ENCODE measurements at regions not wholly inside any gene's neighbourhood (a gene's known extent, or its start where the extent isn't known, plus 50 kb on each side); places are given as distances from the start of the nearest gene placed in this dataset.

DNA sequence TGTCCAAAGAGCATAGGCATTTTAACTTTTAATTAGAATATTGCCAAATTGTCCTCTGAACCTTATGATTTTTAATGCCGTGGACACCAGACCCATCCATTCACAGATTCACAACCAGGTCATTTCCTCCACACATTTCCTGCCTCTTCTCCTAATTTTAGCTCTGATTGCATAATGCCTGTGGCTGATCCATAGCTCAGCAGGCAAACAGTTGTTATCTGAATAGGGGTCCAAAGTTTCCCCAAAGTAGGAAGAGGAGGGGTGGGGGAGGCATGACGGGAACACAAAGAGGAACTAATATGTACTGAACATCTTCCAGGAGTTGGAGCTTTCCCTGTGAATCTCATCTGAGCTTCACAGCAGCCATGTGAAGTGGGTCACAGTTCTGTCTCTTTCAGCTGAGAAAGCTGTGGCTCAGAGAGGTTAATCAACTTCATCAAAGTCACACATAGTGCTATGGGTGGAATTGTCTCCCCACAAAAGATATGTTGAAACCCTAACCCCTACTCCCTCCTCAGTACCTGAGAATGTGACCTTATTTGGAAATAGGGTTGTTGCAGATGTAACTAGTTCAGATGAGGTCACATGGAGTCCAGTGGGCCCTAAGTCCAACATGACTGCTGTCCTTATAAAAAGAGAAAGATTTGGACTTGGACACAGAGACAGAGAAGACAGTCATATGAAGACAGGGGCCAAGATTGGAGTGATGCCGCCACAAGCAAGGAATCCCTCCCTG, 106.7 kb upstream of the AGBL1 start:
- 96% methylated on average over 2 of the region's 3 CpGs for WGBS (ENCODE audit: insufficient coverage)
- no peak overlapping the region for H3K27ac ChIP-seq (ENCODE audit: low read depth, low read length)
- H3K36me3 ChIP-seq (ENCODE audit: control insufficient read depth, insufficient read depth, low read length) = no peaks in the 10 kb centered on the region
- H3K4me3 ChIP-seq (ENCODE audit: low read depth, low read length) = no peak overlapping the region
- DNase-seq (ENCODE audit: low read depth in 4 of 6, low spot score in 6 of 6) = no peak
- H3K4me1 ChIP-seq (ENCODE audit: control insufficient read depth, insufficient read depth, low read length) = peaks cover 5% of the 10 kb centered on the region
- H3K9me3 ChIP-seq (ENCODE audit: control insufficient read depth, insufficient read depth, low read length) = no peaks in the 10 kb centered on the region
- H3K27me3 ChIP-seq (ENCODE audit: control insufficient read depth, insufficient read depth, low read length) = no peaks in the 10 kb centered on the region

DNA sequence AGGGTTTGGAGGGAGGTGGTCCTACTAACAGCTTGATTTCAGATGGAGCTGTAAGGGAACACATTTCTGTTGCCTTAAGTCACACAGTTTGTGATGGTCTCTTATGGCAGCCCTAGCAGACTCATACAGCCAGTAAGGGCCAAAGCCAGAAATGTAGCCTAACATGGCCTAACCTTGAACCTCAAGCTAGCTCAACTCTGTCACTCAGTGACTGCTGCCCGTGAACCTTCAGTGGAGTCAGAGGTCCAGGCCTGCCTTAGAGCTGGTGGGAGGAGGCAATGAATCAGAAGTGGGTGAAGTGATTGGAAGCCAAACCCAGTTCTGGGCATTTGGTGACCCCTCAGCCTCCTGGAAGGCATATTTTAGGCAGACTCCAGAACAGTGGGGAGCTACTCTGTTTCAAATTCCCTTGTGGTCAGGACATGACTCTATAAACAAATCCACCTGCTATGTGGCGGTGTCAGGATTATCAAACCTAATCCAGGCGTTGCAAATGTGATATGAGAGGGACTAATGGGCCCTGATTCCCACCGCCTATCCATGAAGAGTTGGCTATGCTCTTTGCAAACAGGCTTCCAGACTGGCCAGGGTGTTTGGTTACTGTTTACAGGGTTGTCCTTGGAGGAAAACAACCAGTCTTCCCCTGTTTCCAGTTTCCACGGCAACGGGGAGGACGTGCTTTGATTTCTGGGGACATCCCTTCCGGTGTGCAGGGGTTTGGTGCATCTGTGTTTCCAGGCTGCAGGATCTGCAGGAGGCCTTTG, 105.9 kb upstream of the AGBL1 start:
- Histone ChIP-seq H3K9me3 (ENCODE audit: control insufficient read depth, insufficient read depth, low read length) (no peaks in the 10 kb centered on the region), H3K4me3 (ENCODE audit: low read depth, low read length) (no peak overlapping the region), H3K27me3 (ENCODE audit: control insufficient read depth, insufficient read depth, low read length) (no peaks in the 10 kb centered on the region), H3K4me1 (ENCODE audit: control insufficient read depth, insufficient read depth, low read length) (peaks cover 5% of the 10 kb centered on the region), H3K27ac (ENCODE audit: low read depth, low read length) (no peak overlapping the region), H3K36me3 (ENCODE audit: control insufficient read depth, insufficient read depth, low read length) (no peaks in the 10 kb centered on the region)
- DNase-seq (ENCODE audit: low read depth in 4 of 6, low spot score in 6 of 6) = peak in 5 of 6 donors; percentile 24 to 91 (median 56)
- 55% methylated on average over 7 of the region's 8 CpGs for WGBS (ENCODE audit: insufficient coverage)

DNA sequence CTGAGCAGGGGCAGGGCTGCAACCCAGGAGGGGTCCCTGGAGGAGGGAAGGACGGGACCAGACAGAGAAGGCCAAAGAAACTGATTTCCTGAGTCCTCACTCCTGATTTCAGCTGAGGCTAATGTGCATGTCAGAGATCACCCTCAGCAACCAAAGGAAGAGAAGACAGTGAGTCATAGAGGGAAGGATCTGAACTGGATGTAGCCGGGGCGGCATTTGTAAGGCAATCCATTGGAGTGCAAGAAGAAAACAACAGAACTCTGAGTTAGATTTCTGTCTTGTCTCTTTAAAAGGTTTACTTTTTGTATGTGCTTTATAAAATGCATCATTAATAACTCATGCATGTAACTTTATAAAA, 105.3 kb upstream of the AGBL1 start:
- no peak overlapping the region for H3K27ac ChIP-seq (ENCODE audit: low read depth, low read length)
- no peak for DNase-seq (ENCODE audit: low read depth in 4 of 6, low spot score in 6 of 6)
- H3K27me3 ChIP-seq (ENCODE audit: control insufficient read depth, insufficient read depth, low read length) = no peaks in the 10 kb centered on the region
- WGBS (ENCODE audit: insufficient coverage) = 30% methylated on average over 3 of the region's 3 CpGs
- peaks cover 5% of the 10 kb centered on the region for H3K4me1 ChIP-seq (ENCODE audit: control insufficient read depth, insufficient read depth, low read length)
- H3K4me3 ChIP-seq (ENCODE audit: low read depth, low read length) = no peak overlapping the region
- H3K36me3 ChIP-seq (ENCODE audit: control insufficient read depth, insufficient read depth, low read length) = no peaks in the 10 kb centered on the region
- H3K9me3 ChIP-seq (ENCODE audit: control insufficient read depth, insufficient read depth, low read length) = no peaks in the 10 kb centered on the region

DNA sequence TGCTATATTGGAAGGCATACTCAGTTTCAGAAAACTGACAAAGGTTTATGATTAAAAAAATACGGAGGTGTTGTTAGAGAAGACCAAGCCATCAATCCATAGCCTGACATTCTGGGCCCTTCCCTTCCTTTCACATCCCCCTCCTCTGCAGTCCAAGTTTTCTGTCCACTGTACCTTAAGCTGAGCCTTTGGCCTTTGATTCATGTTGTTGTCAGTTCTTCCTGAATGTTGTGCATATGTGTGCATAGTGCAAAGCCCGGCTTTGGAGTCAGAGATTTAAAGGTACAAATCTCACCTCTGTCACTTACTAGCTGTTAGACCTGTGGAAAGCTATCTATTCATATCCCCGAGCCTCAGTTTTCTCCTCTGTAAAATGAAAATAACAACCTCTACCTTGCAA, 104.9 kb upstream of the AGBL1 start:
- DNase-seq (ENCODE audit: low read depth in 4 of 6, low spot score in 6 of 6) = no peak
- no peaks in the 10 kb centered on the region for H3K9me3 ChIP-seq (ENCODE audit: control insufficient read depth, insufficient read depth, low read length)
- no CpG with 5 or more reads among the region's 3 CpGs for WGBS (ENCODE audit: insufficient coverage)
- H3K27ac ChIP-seq (ENCODE audit: low read depth, low read length) = no peak overlapping the region
- H3K36me3 ChIP-seq (ENCODE audit: control insufficient read depth, insufficient read depth, low read length) = no peaks in the 10 kb centered on the region
- no peaks in the 10 kb centered on the region for H3K27me3 ChIP-seq (ENCODE audit: control insufficient read depth, insufficient read depth, low read length)
- peaks cover 5% of the 10 kb centered on the region for H3K4me1 ChIP-seq (ENCODE audit: control insufficient read depth, insufficient read depth, low read length)
- no peak overlapping the region for H3K4me3 ChIP-seq (ENCODE audit: low read depth, low read length)

DNA sequence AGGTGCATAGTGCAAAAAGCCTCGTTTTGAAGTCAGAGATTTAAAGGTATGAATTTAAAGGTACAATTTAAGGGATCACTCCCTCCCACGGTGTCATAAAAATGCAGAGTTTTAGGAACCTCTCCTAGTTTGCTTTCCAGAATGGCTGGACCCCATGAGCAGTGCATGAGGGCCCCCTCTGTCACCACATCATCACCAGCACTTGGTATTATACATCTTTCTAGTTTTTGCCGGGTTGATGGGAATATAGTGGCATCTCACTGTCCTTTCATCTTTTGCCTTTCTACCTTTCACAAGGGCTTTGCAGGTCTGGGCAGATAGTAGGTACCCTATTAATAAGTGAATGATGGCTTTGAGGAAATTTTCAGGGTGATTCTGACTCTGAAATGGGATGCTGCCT, 103.6 kb upstream of the AGBL1 start:
- 100% methylated on average over 1 of the region's 3 CpGs for WGBS (ENCODE audit: insufficient coverage)
- Histone ChIP-seq H3K4me3 (ENCODE audit: low read depth, low read length) (no peak overlapping the region), H3K27ac (ENCODE audit: low read depth, low read length) (no peak overlapping the region), H3K36me3 (ENCODE audit: control insufficient read depth, insufficient read depth, low read length) (no peaks in the 10 kb centered on the region), H3K9me3 (ENCODE audit: control insufficient read depth, insufficient read depth, low read length) (no peaks in the 10 kb centered on the region), H3K27me3 (ENCODE audit: control insufficient read depth, insufficient read depth, low read length) (no peaks in the 10 kb centered on the region), H3K4me1 (ENCODE audit: control insufficient read depth, insufficient read depth, low read length) (peaks cover 5% of the 10 kb centered on the region)
- no peak for DNase-seq (ENCODE audit: low read depth in 4 of 6, low spot score in 6 of 6)

DNA sequence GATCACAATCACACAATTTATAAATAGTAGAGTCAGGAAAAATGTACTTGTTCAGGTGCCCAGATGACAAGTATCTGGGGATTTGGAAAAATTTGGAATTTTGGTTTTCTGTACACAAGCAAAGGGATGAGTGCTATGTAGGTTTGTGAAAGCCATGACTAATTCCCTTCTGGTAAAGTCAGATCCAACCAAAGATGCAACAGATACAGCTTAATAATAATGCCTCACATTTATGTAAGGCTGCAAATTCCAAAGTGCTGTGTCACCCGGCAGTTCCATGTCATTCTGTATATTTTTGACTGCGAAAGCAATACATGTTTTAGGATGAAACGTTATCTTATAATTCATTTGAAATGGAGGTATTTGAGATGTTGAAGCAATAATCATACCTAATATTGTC, 102.7 kb upstream of the AGBL1 start:
- H3K4me3 ChIP-seq (ENCODE audit: low read depth, low read length) = no peak overlapping the region

DNA sequence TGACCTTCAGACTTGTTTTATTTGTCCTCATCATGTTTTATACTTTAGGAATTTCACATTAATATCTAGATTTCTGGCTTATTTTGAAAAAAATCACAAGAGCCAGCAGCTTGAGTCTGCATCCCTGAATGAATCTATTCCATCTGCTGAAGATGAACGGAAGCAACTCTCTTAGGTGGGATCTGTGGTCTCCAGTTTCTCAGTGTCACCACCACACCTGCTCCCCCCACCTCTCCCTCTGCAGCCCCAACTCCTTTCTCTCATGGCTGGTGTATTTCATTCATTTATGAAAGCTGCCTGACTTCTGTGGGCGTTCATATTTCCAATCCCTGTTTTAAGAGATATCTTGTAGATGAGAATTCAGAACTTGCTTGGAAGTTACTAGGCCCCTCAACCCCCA, 102.1 kb upstream of the AGBL1 start:
- peaks cover 5% of the 10 kb centered on the region for H3K4me1 ChIP-seq (ENCODE audit: control insufficient read depth, insufficient read depth, low read length)
- no peaks in the 10 kb centered on the region for H3K9me3 ChIP-seq (ENCODE audit: control insufficient read depth, insufficient read depth, low read length)
- H3K4me3 ChIP-seq (ENCODE audit: low read depth, low read length) = no peak overlapping the region
- 100% methylated on average over 1 of the region's 2 CpGs for WGBS (ENCODE audit: insufficient coverage)
- H3K27ac ChIP-seq (ENCODE audit: low read depth, low read length) = no peak overlapping the region
- H3K27me3 ChIP-seq (ENCODE audit: control insufficient read depth, insufficient read depth, low read length) = no peaks in the 10 kb centered on the region
- no peaks in the 10 kb centered on the region for H3K36me3 ChIP-seq (ENCODE audit: control insufficient read depth, insufficient read depth, low read length)
- DNase-seq (ENCODE audit: low read depth in 4 of 6, low spot score in 6 of 6) = no peak

More for the DNA sequence above, 102.7 kb upstream of the AGBL1 start:
- no peak overlapping the region for H3K27ac ChIP-seq (ENCODE audit: low read depth, low read length)
- WGBS (ENCODE audit: insufficient coverage) = no CpG with 5 or more reads among the region's 3 CpGs
- DNase-seq (ENCODE audit: low read depth in 4 of 6, low spot score in 6 of 6) = no peak
- H3K9me3 ChIP-seq (ENCODE audit: control insufficient read depth, insufficient read depth, low read length) = no peaks in the 10 kb centered on the region
- peaks cover 5% of the 10 kb centered on the region for H3K4me1 ChIP-seq (ENCODE audit: control insufficient read depth, insufficient read depth, low read length)
- H3K27me3 ChIP-seq (ENCODE audit: control insufficient read depth, insufficient read depth, low read length) = no peaks in the 10 kb centered on the region
- no peaks in the 10 kb centered on the region for H3K36me3 ChIP-seq (ENCODE audit: control insufficient read depth, insufficient read depth, low read length)

DNA sequence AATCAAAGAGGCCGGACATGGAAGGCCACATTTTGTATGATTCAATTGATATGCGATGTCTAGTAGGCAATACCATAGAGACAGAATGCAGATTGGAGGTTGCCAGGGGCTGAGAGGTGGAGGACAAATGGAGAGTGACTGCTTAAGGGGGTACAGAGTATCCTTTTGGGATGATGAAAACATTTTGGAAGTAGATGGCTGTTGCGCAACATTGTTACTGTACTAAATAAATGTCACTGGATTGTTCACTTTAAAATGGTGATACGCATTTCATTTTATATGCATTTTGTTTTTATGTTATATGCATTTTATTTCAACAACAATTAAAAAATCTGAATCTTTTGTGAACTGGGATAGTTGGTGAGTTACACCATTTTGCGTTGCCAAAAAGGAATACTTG, 99.7 kb upstream of the AGBL1 start:
- 96% methylated on average over 3 of the region's 5 CpGs for WGBS (ENCODE audit: insufficient coverage)
- Histone ChIP-seq H3K4me3 (ENCODE audit: low read depth, low read length) (no peak overlapping the region), H3K36me3 (ENCODE audit: control insufficient read depth, insufficient read depth, low read length) (no peaks in the 10 kb centered on the region), H3K27me3 (ENCODE audit: control insufficient read depth, insufficient read depth, low read length) (no peaks in the 10 kb centered on the region), H3K4me1 (ENCODE audit: control insufficient read depth, insufficient read depth, low read length) (no peaks in the 10 kb centered on the region), H3K9me3 (ENCODE audit: control insufficient read depth, insufficient read depth, low read length) (no peaks in the 10 kb centered on the region), H3K27ac (ENCODE audit: low read depth, low read length) (no peak overlapping the region)
- no peak for DNase-seq (ENCODE audit: low read depth in 4 of 6, low spot score in 6 of 6)

DNA sequence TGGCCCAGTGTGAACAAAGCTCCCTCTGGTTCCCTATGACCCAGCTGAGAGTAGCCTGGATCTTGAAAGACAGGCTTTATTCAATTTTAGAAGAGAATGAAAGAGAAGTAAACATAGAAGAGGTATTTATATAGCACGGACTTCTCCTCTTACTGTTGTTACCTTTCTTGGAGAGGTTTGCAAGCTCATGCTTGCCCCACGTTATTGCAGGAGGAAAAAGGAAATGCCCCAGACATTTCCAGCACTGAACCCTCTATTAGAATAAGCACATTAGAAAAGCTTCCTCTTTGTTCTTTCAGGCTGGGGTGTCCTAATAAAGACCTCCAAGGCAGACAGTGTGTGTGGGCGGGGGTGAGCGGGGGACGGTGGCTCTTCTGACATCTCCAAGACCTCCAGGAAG, 98.7 kb upstream of the AGBL1 start:
- Histone ChIP-seq H3K36me3 (ENCODE audit: control insufficient read depth, insufficient read depth, low read length) (no peaks in the 10 kb centered on the region), H3K4me1 (ENCODE audit: control insufficient read depth, insufficient read depth, low read length) (no peaks in the 10 kb centered on the region), H3K27me3 (ENCODE audit: control insufficient read depth, insufficient read depth, low read length) (no peaks in the 10 kb centered on the region), H3K27ac (ENCODE audit: low read depth, low read length) (no peak overlapping the region), H3K4me3 (ENCODE audit: low read depth, low read length) (no peak overlapping the region), H3K9me3 (ENCODE audit: control insufficient read depth, insufficient read depth, low read length) (no peaks in the 10 kb centered on the region)
- no CpG with 5 or more reads among the region's 5 CpGs for WGBS (ENCODE audit: insufficient coverage)
- DNase-seq (ENCODE audit: low read depth in 4 of 6, low spot score in 6 of 6) = no peak

DNA sequence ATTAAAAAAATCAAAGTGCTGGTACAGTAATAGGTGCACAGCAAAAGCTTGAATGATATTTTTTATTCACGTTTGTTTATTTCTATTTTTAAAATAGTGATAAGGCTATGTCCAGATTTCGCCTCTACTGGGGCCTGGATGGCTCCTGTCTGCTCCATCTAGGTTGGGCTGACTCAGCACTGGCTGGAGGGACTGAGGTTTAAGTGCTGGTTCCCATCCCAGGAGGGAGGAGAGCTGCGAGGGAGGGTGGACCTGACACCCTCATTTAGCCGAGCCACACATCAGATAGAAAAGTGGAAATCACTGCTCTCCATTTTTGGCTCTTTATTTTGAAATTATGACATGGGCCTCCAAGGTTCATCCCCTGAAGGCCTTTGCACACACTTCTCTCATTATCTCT, 95.4 kb upstream of the AGBL1 start:
- DNase-seq (ENCODE audit: low read depth in 4 of 6, low spot score in 6 of 6) = no peak
- Histone ChIP-seq H3K4me3 (ENCODE audit: low read depth, low read length) (no peak overlapping the region), H3K9me3 (ENCODE audit: control insufficient read depth, insufficient read depth, low read length) (no peaks in the 10 kb centered on the region), H3K4me1 (ENCODE audit: control insufficient read depth, insufficient read depth, low read length) (no peaks in the 10 kb centered on the region), H3K36me3 (ENCODE audit: control insufficient read depth, insufficient read depth, low read length) (no peaks in the 10 kb centered on the region), H3K27me3 (ENCODE audit: control insufficient read depth, insufficient read depth, low read length) (no peaks in the 10 kb centered on the region), H3K27ac (ENCODE audit: low read depth, low read length) (no peak overlapping the region)
- 100% methylated on average over 1 of the region's 4 CpGs for WGBS (ENCODE audit: insufficient coverage)
